ENCODE measurements at regions not wholly inside any gene's neighbourhood (a gene's known extent, or its start where the extent isn't known, plus 50 kb on each side); places are given as distances from the start of the nearest gene placed in this dataset.

GRCh38 chr4:74555231-74555630 is 110.3 kb downstream of the AREG start:
- Histone ChIP-seq H3K27ac (ENCODE audit: extremely low read length, insufficient read depth, low read length) (no peak overlapping the region), H3K4me1 (ENCODE audit: insufficient read depth, low read length) (no peaks in the 10 kb centered on the region), H3K79me2 (ENCODE audit: insufficient read depth, low read length) (no peaks in the 10 kb centered on the region), H3K36me3 (replicated peaks in 1 of 2; ENCODE audit: control insufficient read depth in 1 of 2, insufficient read depth in 2 of 2, low read length in 2 of 2) (no peaks in the 10 kb centered on the region), H2AFZ (ENCODE audit: low read length) (no peak overlapping the region), H3K4me3 (replicated peaks in 1 of 3; ENCODE audit: insufficient read depth in 1 of 3, low read depth in 2 of 3, low read length in 3 of 3) (no peak overlapping the region), H3K27me3 (ENCODE audit: control insufficient read depth in 1 of 2, insufficient read depth in 2 of 2, low read length in 2 of 2) (no peaks in the 10 kb centered on the region), H3K9me3 (ENCODE audit: low read length) (no peaks in the 10 kb centered on the region), H4K20me1 (ENCODE audit: insufficient read depth, low read length) (no peaks in the 10 kb centered on the region), H3K9ac (ENCODE audit: insufficient read depth, low read depth, low read length) (no peak overlapping the region), H3K4me2 (ENCODE audit: low read depth, low read length) (no peak overlapping the region)
- DNase-seq (ENCODE audit: low spot score) = peak; percentile 15
- in situ Hi-C loops (cut with HindIII; ENCODE audit: extremely low pct_ligation_motif_present, low pct_unique_long_range_greater_than_20kb) = loop anchor here (10.0 kb wide), 1 partner anchor 110 kb away; no protein-coding TSS in a partner anchor
- FAIRE-seq = no peak
- TF ChIP-seq TCF7 (IDR thresholded peaks at IDR 0.05; ENCODE audit: low read depth) = no peak
- ATAC-seq = no peak
- ChIA-PET CTCF (ENCODE audit: low intra/inter-chr PET ratio, low total read pairs) (no interaction called here), POLR2A (no interaction called here)
- BruUV-seq (replicated peaks) = no TSS peak
- intact Hi-C loops (cut with micrococcal nuclease; ENCODE audit: unreplicated experiment) = no loop called here

GRCh38 chr4:74555843-74556242 is 110.9 kb downstream of the AREG start:
- H3K27me3 ChIP-seq (ENCODE audit: control insufficient read depth in 1 of 2, insufficient read depth in 2 of 2, low read length in 2 of 2) = no peaks in the 10 kb centered on the region
- 70% methylated on average over 1 of the region's 1 CpG for WGBS (ENCODE audit: low lambda C conversion rate)
- H3K36me3 ChIP-seq (replicated peaks in 1 of 2; ENCODE audit: control insufficient read depth in 1 of 2, insufficient read depth in 2 of 2, low read length in 2 of 2) = no peaks in the 10 kb centered on the region
- TF ChIP-seq MYPOP (CRISPR knock-in tag; IDR thresholded peaks at IDR 0.05) (no peak), THAP7 (CRISPR knock-in tag; IDR thresholded peaks at IDR 0.05) (no peak), ZSCAN5A (CRISPR knock-in tag; IDR thresholded peaks at IDR 0.05; ENCODE audit: borderline replicate concordance) (no peak), NCOA1 (CRISPR knock-in tag; IDR thresholded peaks at IDR 0.05) (no peak)
- no peak for ATAC-seq
- no peak for FAIRE-seq
- no peak overlapping the region for H3K27ac ChIP-seq (ENCODE audit: extremely low read length, insufficient read depth, low read length)
- H3K9me3 ChIP-seq (ENCODE audit: low read length) = no peaks in the 10 kb centered on the region
- H4K20me1 ChIP-seq (ENCODE audit: insufficient read depth, low read length) = no peaks in the 10 kb centered on the region
- H3K79me2 ChIP-seq (ENCODE audit: insufficient read depth, low read length) = no peaks in the 10 kb centered on the region
- H3K4me2 ChIP-seq (ENCODE audit: low read depth, low read length) = no peak overlapping the region
- intact Hi-C loops (cut with micrococcal nuclease; ENCODE audit: unreplicated experiment) (no loop called here), in situ Hi-C loops (cut with HindIII; ENCODE audit: extremely low pct_ligation_motif_present, low pct_unique_long_range_greater_than_20kb) (loop anchor here (10.0 kb wide), 1 partner anchor 109 kb away; no protein-coding TSS in a partner anchor)
- H3K4me1 ChIP-seq (ENCODE audit: insufficient read depth, low read length) = no peaks in the 10 kb centered on the region
- POLR2A ChIA-PET = no interaction called here
- no peak overlapping the region for H2AFZ ChIP-seq (ENCODE audit: low read length)
- no peak overlapping the region for H3K4me3 ChIP-seq (replicated peaks in 1 of 3; ENCODE audit: insufficient read depth in 1 of 3, low read depth in 2 of 3, low read length in 3 of 3)
- no TSS peak for BruUV-seq (replicated peaks)
- H3K9ac ChIP-seq (ENCODE audit: insufficient read depth, low read depth, low read length) = no peak overlapping the region
- CTCF ChIA-PET (ENCODE audit: low intra/inter-chr PET ratio, low total read pairs) = no interaction called here
- no peak for DNase-seq (ENCODE audit: low spot score)
